Psoas muscle (tissue), 7 donors: ENCODE measurements at regions not wholly inside any gene's neighbourhood (a gene's known extent, or its start where the extent isn't known, plus 50 kb on each side); places are given as distances from the start of the nearest gene placed in this dataset.
"Not testable (repeated sequence)": the region's sequence is repeated elsewhere in the genome, so short reads cannot be mapped to it uniquely, and the experiment has no call there.

Experiments used
- ATAC-seq, 4 donors: fragments of 200-7000 bp; cut with Tn5 transposase; one replicate each; pipeline ENCODE4 v1.9.1; 2020; ENCODE audit warnings: moderate library complexity in 3 of 4, mild to moderate bottlenecking in 2 of 4
- DNase-seq, 2 donors: peaks; one replicate each; pipeline ENCODE4 v3.0.0-alpha.2; 2020
- H3K27ac ChIP-seq: fragments of 200-600 bp; one replicate; pipeline ENCODE4 v1.8.0; 2022
- H3K27me3 ChIP-seq, 3 donors: fragments of 200-600 bp in 1 of 3; one replicate each; pipeline versions ENCODE4 v1.6.1 to v1.8.0; 2013 to 2022; ENCODE audit warnings: low read length in 2 of 3, mild to moderate bottlenecking in 2 of 3, moderate library complexity in 1 of 3; ENCODE audit not compliant: insufficient read depth in 3 of 3
- H3K36me3 ChIP-seq, 2 donors: fragments of 200-600 bp in 1 of 2; one replicate each; pipeline versions ENCODE4 v1.6.1 to v1.8.0; 2013 to 2022; ENCODE audit warnings: low read depth in 1 of 2, mild to moderate bottlenecking in 1 of 2, moderate library complexity in 1 of 2; ENCODE audit not compliant: insufficient read depth in 1 of 2
- H3K4me1 ChIP-seq: fragments of 200-600 bp; one replicate; pipeline ENCODE4 v1.8.0; 2022
- H3K4me3 ChIP-seq: fragments of 200-600 bp; one replicate; pipeline ENCODE4 v1.8.0; 2022; ENCODE audit warnings: mild to moderate bottlenecking
- H3K9me3 ChIP-seq: fragments of 200-600 bp; one replicate; pipeline ENCODE4 v1.8.0; 2022
- WGBS, 3 donors: extraction: QIAGEN DNeasy Blood & Tissue Kit; methylation state at CpG; one replicate each; pipeline versions ENCODE4 v1.1.6 to v1.1.7; 2013; 5-methylcytosine and 5-hydroxymethylcytosine counted together
- intact Hi-C, 2 donors: fragments of 100-400 bp; cut with DNase I; formaldehyde crosslinking; loops; one replicate each; pipeline versions ENCODE4 v1.11.0 to v1.14.2; 2022
- TF ChIP-seq, protein P1 (sequence below): fragments of 200-600 bp; IDR thresholded peaks from one replicate; pipeline ENCODE4 v1.8.0; 2022; ENCODE audit warnings: antibody characterized with exemption
- donor health status: healthy with polysubstance abuse.
- donor health status: DM: no; HTN: no; CAD: no; lungs with moderate emphysema.
- donor health status: Bipolar disorder and iron deficiency.
- donor health status: healthy.
- donor health status: DM: yes; HTN: yes; CAD: no.
- donor health status: DM: no; HTN: no; CAD: no.
- donor health status: DM: yes; HTN: yes; CAD: no.

- Histone ChIP-seq H3K4me3 (no peak overlapping the region), H3K4me1 (no peaks in the 10 kb centered on the region), H3K9me3 (no peaks in the 10 kb centered on the region), H3K27ac (no peak overlapping the region), H3K27me3 (no peaks in the 10 kb centered on the region), H3K36me3 (no peaks in the 10 kb centered on the region)
- TF ChIP-seq, protein P1, sequence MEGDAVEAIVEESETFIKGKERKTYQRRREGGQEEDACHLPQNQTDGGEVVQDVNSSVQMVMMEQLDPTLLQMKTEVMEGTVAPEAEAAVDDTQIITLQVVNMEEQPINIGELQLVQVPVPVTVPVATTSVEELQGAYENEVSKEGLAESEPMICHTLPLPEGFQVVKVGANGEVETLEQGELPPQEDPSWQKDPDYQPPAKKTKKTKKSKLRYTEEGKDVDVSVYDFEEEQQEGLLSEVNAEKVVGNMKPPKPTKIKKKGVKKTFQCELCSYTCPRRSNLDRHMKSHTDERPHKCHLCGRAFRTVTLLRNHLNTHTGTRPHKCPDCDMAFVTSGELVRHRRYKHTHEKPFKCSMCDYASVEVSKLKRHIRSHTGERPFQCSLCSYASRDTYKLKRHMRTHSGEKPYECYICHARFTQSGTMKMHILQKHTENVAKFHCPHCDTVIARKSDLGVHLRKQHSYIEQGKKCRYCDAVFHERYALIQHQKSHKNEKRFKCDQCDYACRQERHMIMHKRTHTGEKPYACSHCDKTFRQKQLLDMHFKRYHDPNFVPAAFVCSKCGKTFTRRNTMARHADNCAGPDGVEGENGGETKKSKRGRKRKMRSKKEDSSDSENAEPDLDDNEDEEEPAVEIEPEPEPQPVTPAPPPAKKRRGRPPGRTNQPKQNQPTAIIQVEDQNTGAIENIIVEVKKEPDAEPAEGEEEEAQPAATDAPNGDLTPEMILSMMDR, result no peak
- DNase-seq (no peak), ATAC-seq (no peak)
- intact Hi-C loops, result no loop called here
- WGBS, 3 donors, result 89 to 91% (median 90%) methylated on average over 2 of the region's 2 CpGs
Measured at GRCh38 chr3:135598597-135598996, 366.9 kb upstream of the PPP2R3A start.

GRCh38 chr3:135604512-135604911 is 361.0 kb upstream of the PPP2R3A start:
- H3K27me3 ChIP-seq, H3K36me3 ChIP-seq, ATAC-seq, DNase-seq, intact Hi-C loops, H3K27ac ChIP-seq, H3K9me3 ChIP-seq, H3K4me1 ChIP-seq, H3K4me3 ChIP-seq: not testable (repeated sequence)
- 86 to 88% (median 87%) methylated on average over 10 of the region's 10 CpGs for WGBS, 3 donors

DNA sequence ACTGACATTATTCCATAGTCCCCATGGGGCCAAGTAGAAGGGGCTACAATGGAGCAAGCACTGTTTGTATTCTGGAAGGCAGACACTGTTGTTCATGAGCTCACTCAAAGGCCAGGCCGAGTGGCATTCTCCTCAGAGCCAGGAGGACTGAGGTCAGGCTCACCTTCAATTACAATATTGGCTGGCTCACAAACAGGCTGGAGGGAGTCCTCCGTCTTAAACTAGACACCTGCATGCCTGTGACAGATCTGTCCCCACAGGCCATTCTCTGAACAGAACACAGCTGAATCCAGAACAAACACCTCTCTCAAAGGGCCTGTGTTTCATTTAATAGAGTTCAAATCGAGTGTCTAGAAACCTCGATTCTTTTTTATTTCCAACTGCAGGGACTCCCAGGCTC is 347.4 kb upstream of the PPP2R3A start:
- Histone ChIP-seq H3K27ac (no peak overlapping the region), H3K4me1 (peaks cover 5% of the 10 kb centered on the region), H3K9me3 (no peaks in the 10 kb centered on the region), H3K4me3 (no peak overlapping the region), H3K27me3 (no peaks in the 10 kb centered on the region), H3K36me3 (no peaks in the 10 kb centered on the region)
- TF ChIP-seq, protein P1, result no peak
- intact Hi-C loops, result no loop called here
- DNase-seq (no peak), ATAC-seq (peak in 3 of 4 donors; percentile 31 to 61 (median 44))
- 31 to 46% (median 32%) methylated on average over 4 of the region's 4 CpGs for WGBS, 3 donors

GRCh38 chr3:135621184-135621920 is 344.2 kb upstream of the PPP2R3A start:
- peaks cover 10% of the 10 kb centered on the region for H3K4me1 ChIP-seq
- TF ChIP-seq, protein P1, result no peak
- intact Hi-C loops, result no loop called here
- ATAC-seq, result peak in 2 of 4 donors; percentile 35 to 58
- H3K9me3 ChIP-seq, result no peaks in the 10 kb centered on the region
- no peak overlapping the region for H3K4me3 ChIP-seq
- DNase-seq, result no peak
- H3K36me3 ChIP-seq, result no peaks in the 10 kb centered on the region
- 63 to 65% (median 63%) methylated on average over 3 of the region's 3 CpGs for WGBS, 3 donors
- H3K27me3 ChIP-seq, result no peaks in the 10 kb centered on the region
- H3K27ac ChIP-seq, result no peak overlapping the region

DNA sequence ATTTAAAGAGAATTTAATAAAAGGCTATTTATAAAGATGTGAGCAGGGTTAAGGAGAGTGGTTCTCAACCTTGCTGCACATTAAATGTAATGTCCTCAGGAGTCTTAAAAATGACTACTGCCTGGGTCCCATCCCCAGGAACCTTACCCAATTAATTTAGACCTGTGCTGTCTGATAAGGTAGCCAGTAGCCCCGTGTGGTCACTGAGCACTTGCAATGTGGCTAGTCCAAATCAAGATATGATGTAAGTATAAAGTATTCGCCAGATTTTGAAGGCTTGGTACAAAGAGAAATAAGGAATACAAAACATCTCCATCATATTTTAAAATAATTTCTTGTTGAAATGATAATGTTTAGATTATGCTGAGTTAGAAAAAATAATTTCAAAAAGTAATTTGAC is 343.3 kb upstream of the PPP2R3A start:
- Histone ChIP-seq H3K4me3 (no peak overlapping the region), H3K9me3 (no peaks in the 10 kb centered on the region), H3K36me3 (no peaks in the 10 kb centered on the region), H3K27ac (peak overlapping the region; percentile 18), H3K4me1 (peaks cover 10% of the 10 kb centered on the region), H3K27me3 (no peaks in the 10 kb centered on the region)
- WGBS, 3 donors, result 42 to 57% (median 47%) methylated on average over 2 of the region's 2 CpGs
- intact Hi-C loops, result no loop called here
- DNase-seq, result no peak
- TF ChIP-seq, protein P1, result no peak
- ATAC-seq, result peak in 3 of 4 donors; percentile 33 to 62 (median 60)
